AG09319 (cell line): ENCODE measurements at regions not wholly inside any gene's neighbourhood (a gene's known extent, or its start where the extent isn't known, plus 50 kb on each side); places are given as distances from the start of the nearest gene placed in this dataset.

Source experiments
- DNase-seq: peaks from one replicate; pipeline ENCODE4 v3.0.0-alpha.2; 2010; ENCODE audit warnings: low read depth; ENCODE audit errors: extremely low read depth
- CTCF ChIP-seq: IDR thresholded peaks from 2 replicates; pipeline ENCODE4 v1.5.1; 2011; ENCODE audit warnings: low read depth, mild to moderate bottlenecking, inconsistent platforms, low read length, moderate library complexity

DNA sequence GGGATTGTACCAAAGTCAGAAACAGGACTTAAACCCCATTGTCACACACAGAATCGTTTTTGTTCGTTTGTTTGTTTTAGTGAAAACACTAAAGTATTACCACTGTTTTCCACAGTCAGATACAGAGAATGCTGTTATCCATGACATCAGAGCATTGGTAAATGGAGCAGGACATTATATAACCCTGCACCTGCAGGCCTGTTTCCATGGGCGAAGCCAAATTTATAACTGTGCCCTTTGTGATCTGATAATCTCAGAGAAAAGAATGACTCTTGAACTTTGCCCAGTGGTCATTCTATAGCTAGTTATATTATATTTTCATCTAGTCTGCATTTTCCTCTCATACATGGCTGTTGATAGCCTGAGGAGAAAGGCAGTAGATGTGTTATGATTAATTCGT is 217.6 kb downstream of the TMEM182 start:
- no peak for TF ChIP-seq CTCF
- DNase-seq = no peak

DNA sequence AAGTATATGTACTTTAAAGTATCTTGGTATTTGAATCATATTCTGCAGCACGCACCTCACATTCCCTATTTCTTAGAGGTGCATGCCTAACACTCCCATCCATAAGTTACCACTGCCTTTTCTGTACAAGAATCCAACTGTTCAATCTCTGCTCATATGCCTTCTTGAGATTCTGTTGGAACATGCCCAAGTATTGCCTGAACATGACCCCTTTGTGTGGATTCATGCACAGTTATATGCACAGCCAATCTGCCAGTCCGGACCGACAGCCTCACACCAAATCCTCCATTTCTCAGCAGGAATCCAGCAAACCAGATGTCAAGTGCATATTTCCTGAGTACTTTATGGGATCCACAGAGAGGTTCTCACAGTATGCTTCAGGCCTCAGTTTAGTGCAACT is 222.0 kb downstream of the TMEM182 start:
- no peak for TF ChIP-seq CTCF
- DNase-seq = no peak

GRCh38 chr2:102986826-102987490 is 225.1 kb downstream of the TMEM182 start:
- no peak for DNase-seq
- no peak for TF ChIP-seq CTCF

DNA sequence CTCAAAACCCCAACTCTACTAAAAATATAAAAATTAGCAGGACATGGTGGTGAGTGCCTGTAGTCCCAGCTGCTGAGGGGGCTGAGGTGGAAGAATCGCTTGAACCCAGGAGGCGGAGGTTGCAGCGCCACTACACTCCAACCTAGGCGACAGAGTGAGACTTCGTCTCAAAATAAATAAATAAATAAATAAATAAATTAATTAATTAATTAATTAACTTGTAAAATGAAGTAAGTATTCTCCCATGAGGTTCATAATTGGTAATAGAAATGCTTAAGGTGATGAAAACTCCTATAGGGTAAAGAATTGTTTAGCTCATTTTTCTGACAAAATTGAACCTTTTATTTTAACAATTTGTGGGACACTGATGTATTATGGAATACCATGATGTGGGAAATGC is 230.8 kb downstream of the TMEM182 start:
- no peak for TF ChIP-seq CTCF
- DNase-seq = no peak

- TF ChIP-seq CTCF = no peak
- DNase-seq = no peak
These were observed 238.1 kb downstream of the TMEM182 start for GRCh38 chr2:102999958-103000357.

DNA sequence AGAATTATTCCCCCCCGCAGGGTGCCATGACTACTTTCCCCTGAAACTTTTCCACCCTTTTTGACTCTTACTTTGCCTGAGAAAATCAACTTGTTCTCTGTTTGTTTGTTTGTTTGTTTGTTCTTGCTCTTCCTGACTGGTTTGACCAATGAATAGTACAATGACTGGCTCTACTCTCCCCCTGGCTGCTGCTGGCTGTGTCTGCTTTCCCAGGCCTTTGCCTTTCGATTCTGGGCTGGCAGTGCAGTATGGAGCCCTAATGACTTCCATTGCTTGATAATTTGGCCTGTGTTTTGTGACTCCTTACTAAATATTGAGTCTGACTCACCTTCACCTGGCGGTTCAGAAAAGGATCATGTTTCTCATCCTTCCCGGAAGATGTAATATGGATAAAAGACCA is 241.1 kb downstream of the TMEM182 start:
- TF ChIP-seq CTCF = no peak
- no peak for DNase-seq

DNA sequence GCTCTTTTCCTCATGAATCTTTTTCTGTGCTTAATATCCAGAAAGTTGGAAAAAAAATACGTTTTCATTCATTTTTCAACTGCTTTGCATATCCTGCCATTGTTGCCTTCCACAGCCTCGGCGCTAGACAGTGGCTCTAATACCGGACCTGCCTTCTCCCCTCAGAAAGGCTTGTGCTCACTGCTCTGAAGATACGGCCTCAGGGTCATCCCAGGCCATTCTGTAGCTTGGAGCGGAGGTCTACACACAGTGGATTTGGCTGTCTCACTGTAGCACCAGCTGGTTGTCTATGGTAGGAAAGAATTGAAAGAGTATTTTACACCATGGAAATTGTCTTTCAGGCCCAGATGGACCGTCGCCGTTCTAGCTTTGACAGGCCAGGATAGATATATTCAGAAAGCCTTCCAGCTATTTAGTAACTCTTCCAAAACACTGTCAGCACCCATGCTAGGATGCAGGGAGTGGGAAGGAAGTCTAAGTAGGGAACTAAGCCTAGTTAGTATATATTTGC is 242.0 kb downstream of the TMEM182 start:
- no peak for TF ChIP-seq CTCF

More for the DNA sequence above, 242.0 kb downstream of the TMEM182 start:
- no peak for DNase-seq
